ENCODE measurements at regions not wholly inside any gene's neighbourhood (a gene's known extent, or its start where the extent isn't known, plus 50 kb on each side); places are given as distances from the start of the nearest gene placed in this dataset.

DNA sequence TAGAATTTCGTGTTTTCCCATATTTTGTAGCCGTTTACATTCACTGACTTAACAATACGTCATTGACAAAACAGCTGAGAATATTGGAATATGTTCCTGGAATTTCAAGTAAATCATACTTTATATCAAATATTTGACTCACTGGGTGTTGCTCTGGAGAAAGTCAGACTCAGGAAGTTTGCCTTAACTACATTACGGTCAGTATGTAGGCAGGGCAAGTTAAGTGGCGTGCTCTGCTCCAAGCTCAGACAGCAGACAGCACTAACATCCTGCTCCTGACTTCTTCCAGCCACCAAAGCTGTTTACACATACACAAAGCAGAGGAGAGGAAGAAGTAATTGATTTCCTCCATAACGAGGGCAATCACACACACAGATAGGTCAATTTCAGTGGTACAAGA is 414.6 kb downstream of the LRRIQ3 start:
- TF ChIP-seq, protein P1, sequence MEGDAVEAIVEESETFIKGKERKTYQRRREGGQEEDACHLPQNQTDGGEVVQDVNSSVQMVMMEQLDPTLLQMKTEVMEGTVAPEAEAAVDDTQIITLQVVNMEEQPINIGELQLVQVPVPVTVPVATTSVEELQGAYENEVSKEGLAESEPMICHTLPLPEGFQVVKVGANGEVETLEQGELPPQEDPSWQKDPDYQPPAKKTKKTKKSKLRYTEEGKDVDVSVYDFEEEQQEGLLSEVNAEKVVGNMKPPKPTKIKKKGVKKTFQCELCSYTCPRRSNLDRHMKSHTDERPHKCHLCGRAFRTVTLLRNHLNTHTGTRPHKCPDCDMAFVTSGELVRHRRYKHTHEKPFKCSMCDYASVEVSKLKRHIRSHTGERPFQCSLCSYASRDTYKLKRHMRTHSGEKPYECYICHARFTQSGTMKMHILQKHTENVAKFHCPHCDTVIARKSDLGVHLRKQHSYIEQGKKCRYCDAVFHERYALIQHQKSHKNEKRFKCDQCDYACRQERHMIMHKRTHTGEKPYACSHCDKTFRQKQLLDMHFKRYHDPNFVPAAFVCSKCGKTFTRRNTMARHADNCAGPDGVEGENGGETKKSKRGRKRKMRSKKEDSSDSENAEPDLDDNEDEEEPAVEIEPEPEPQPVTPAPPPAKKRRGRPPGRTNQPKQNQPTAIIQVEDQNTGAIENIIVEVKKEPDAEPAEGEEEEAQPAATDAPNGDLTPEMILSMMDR (IDR thresholded peaks at IDR 0.05; ENCODE audit: insufficient read depth, low read depth, low read length, missing control alignments): no peak
- H3K4me3 ChIP-seq (ENCODE audit: low read depth, low read length): no peak overlapping the region

DNA sequence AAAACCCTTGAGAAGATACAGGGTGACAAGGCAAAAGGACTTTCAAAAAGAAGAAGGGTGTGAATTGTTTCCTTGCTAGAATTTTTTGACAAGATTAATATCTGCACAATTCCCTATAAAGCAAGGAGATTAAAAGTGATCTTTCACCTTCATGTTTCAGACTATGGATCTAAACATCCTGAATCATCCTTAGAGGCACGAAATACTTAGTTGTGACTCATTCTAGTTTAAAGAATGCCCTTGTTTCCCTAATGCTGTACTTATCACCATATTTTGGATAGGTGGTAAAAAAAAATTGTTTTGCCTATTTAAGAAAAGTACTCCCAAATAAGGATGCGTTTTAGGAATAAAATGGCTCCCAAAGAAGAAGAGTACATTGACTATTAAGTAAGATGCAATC is 415.1 kb downstream of the LRRIQ3 start:
- TF ChIP-seq, protein P1 (IDR thresholded peaks at IDR 0.05; ENCODE audit: insufficient read depth, low read depth, low read length, missing control alignments): no peak
- no peak for DNase-seq (ENCODE audit: low read depth)
- H3K4me3 ChIP-seq (ENCODE audit: low read depth, low read length): no peak overlapping the region

More for the DNA sequence above, 414.6 kb downstream of the LRRIQ3 start:
- no peak for DNase-seq (ENCODE audit: low read depth)

DNA sequence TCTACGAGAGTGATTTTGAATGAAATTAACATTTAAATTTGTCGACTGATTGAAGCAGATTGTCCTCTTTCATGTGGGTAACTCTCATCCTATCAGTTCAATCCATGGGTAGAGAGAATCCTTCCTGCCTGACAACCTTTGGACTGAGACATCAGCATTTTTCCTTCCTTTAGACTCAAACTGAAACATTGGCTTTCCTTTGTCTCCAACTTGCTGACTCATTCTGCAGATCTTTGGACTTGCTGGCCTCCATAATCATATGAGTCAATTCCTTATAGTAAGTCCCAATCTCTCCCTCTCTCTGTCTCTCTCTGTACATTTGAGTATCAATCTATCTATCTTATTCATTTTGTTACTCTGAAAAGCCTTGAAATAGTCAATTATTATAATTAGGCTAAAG is 416.7 kb downstream of the LRRIQ3 start:
- DNase-seq (ENCODE audit: low read depth): no peak
- no peak overlapping the region for H3K4me3 ChIP-seq (ENCODE audit: low read depth, low read length)
- TF ChIP-seq, protein P1 (IDR thresholded peaks at IDR 0.05; ENCODE audit: insufficient read depth, low read depth, low read length, missing control alignments): no peak

DNA sequence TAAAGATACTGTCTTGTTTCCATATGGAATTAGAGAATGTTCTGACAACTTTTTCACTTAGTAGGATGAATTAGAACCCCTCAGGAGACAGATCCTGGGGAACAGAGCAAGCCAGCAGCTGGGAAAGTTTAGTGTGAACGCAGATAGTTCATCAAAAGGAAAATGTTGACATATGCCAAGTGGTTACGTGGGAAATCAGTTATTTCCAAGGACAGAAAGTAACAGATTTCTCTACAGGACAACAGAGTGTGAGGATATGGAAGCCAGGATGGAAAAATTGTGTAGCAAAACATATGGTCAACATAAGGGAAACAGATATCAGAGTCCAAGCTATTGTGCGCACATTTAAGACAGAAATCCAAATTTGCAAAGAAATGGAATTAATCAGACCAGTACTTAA is 419.5 kb downstream of the LRRIQ3 start:
- TF ChIP-seq, protein P1 (IDR thresholded peaks at IDR 0.05; ENCODE audit: insufficient read depth, low read depth, low read length, missing control alignments): no peak
- no peak for DNase-seq (ENCODE audit: low read depth)
- no peak overlapping the region for H3K4me3 ChIP-seq (ENCODE audit: low read depth, low read length)

DNA sequence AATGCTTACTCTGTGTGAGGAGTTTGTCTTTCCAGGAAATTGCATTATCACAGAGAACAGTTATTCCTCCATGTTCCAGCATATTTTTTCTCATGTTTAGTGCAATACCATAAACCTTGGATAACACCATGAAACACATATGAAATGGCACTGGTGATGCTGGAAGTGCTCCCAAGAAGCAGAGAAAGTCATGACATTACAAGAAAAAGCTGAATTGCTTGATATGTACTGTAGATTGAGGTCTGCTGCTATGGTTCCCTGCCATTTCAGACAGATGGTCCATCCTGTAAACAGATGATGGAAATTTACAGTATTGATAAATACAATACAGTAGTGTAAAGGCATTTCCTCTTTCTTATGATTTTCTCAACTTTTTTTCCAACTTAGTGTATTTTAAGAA is 422.1 kb downstream of the LRRIQ3 start:
- TF ChIP-seq, protein P1 (IDR thresholded peaks at IDR 0.05; ENCODE audit: insufficient read depth, low read depth, low read length, missing control alignments): no peak
- H3K4me3 ChIP-seq (ENCODE audit: low read depth, low read length): no peak overlapping the region
- no peak for DNase-seq (ENCODE audit: low read depth)

DNA sequence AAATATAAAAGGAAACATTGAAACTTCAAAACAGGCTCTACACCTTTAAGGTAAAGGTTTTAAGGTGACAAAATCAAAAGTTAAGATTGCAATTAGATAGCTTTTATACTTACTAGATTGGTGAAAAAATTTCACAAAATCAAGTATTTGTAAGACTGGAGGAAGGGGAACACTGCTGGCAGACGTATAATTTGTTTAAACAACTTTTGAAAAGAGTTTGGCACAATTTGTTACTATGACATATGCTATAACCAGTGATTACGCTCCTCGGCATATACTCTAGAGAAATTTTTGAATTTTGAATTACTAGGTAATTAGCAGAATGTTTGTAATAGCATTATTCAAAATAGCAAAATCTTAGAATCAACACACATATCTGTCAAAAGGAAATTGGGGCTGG is 425.0 kb downstream of the LRRIQ3 start:
- no peak for DNase-seq (ENCODE audit: low read depth)
- no peak overlapping the region for H3K4me3 ChIP-seq (ENCODE audit: low read depth, low read length)
- TF ChIP-seq, protein P1 (IDR thresholded peaks at IDR 0.05; ENCODE audit: insufficient read depth, low read depth, low read length, missing control alignments): no peak

DNA sequence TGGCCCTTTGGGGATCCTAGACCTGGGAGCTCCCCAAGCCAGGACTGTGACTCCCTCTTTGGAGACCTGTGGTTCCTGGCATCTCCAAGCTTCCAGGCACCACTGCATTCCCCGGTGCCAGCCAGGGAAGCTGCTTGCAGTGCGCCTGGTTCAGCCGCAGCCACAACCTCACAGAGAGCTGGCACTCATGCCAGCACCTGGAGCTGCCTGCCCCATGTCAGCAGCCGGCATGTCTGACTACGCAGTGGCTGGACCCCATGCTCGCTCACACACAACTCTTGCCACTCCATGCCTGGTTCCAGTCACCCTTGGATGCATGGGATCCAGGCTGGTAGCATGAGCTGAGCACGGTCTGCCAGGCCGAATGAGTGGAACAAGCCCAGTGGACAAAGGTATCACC is 426.6 kb downstream of the LRRIQ3 start:
- TF ChIP-seq, protein P1 (IDR thresholded peaks at IDR 0.05; ENCODE audit: insufficient read depth, low read depth, low read length, missing control alignments): no peak
- H3K4me3 ChIP-seq (ENCODE audit: low read depth, low read length): no peak overlapping the region

More for the DNA sequence above, 426.6 kb downstream of the LRRIQ3 start:
- no peak for DNase-seq (ENCODE audit: low read depth)
